NCI-H2196 (cell line): ENCODE measurements at regions not wholly inside any gene's neighbourhood (a gene's known extent, or its start where the extent isn't known, plus 50 kb on each side); places are given as distances from the start of the nearest gene placed in this dataset.
"Not testable (repeated sequence)": the region's sequence is repeated elsewhere in the genome, so short reads cannot be mapped to it uniquely, and the experiment has no call there.

Experiments used
- DNase-seq: peaks from one replicate; lab custom pipeline; 2025; ENCODE audit not compliant: unreplicated experiment; lab: John Stamatoyannopoulos, UW

GRCh38 chr4:72884225-72884624 lies 185.3 kb downstream of the COX18 start:
- DNase-seq, result not testable (repeated sequence)

GRCh38 chr4:72876946-72877345 lies 192.6 kb downstream of the COX18 start:
- no peak for DNase-seq

DNA sequence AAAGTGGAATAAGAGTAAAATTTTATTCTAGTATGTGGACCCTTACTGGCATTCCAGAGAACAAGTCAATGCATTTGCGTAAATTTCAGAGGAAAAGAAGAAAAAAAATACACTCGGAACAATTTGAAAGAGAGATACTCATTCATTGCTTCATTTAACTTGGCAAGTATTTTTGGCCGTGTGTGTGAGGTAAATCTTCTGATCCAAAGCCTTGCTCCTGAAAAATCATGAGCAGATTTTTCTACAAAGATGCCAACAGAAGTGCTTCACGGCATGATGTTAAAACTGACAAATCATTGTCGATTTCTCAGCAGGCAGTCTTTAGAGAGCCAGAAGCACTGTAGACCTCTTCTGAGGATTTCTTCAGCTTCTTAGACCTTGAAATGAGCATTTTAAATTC lies 194.0 kb downstream of the COX18 start:
- no peak for DNase-seq

DNA sequence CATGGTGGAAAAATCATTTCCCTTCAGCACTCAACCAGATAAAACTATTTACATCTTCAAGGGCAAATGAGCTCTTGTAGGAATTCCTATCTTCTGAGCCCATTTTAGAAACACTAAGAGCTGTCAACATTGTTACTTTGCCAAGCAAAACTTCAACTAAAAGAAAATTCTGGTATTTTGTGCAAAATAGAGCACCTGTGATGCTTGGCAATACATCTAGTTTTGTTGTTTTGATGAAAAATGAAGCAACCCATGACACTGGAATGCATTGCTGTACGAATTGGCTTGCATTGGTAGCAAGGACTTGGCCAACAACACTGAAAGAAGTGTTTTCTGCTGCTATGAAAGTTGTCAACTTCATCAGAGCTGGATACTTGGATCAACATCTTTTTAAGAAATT lies 194.4 kb downstream of the COX18 start:
- DNase-seq, result no peak

DNA sequence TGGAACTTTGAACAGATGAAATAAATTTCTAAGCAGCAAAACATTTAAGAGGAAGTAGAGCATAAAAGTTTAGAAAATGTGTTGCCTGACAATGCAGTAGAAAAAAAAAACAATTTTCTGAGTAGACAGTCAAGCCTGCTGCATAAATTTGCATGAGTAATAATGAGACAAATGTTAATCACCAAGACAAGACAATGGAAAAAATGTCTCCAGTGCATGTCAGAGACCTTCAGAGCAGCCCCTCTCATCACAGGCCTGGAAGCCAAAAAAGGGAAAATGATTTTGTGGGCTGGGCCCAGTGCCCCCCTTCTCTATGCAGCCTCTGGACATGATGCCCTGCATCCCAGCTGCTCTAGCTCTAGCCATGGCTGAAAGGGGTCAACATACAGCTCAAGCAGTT lies 204.6 kb downstream of the COX18 start:
- DNase-seq, result no peak

DNA sequence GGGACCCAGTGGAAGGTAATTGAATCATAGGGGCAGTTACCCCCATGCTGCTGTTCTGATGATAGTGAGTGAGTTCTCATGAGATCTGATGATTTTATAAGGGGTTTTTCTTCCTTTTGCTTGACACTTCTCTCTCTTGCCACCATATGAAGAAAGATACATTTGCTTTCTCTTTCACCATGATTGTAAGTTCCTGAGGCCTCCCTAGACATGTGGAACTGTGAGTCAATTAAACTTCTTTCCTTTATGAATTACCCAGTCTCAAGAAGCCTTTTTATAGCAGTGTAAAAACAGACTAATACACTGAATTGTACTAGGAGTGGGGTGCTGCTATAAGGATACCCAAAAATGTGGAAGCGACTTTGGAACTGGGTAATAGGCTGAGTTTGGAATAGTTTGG lies 205.2 kb downstream of the COX18 start:
- DNase-seq, result not testable (repeated sequence)

GRCh38 chr4:72860766-72861165 lies 208.8 kb downstream of the COX18 start:
- no peak for DNase-seq

- DNase-seq, result no peak
Measured at GRCh38 chr4:72858328-72858727, 211.2 kb downstream of the COX18 start.

GRCh38 chr4:72857787-72858186 lies 211.7 kb downstream of the COX18 start:
- no peak for DNase-seq

GRCh38 chr4:72857216-72857615 lies 212.3 kb downstream of the COX18 start:
- no peak for DNase-seq

GRCh38 chr4:72846280-72847111 lies 223.0 kb downstream of the COX18 start:
- no peak for DNase-seq

- no peak for DNase-seq
Measured at GRCh38 chr4:72843466-72843865, 226.1 kb downstream of the COX18 start.

DNA sequence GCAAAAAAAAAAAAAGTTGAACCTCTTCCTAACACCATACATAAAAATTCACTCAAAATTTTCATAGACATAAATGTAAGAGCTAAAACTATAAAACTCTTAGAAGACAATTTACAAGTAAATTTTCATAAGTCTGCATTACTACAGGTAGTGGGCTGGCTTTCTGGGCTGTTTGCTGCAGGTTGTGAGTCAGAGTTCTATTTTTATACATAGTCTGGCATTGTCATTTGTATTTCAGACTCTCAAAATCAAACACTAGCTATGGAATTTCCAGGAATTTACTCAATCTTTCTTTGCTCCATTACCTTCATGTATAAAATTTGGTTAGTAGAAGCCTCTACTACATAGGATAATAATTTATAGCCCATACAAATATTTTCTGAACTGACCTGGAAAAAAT lies 227.2 kb downstream of the COX18 start:
- no peak for DNase-seq

DNA sequence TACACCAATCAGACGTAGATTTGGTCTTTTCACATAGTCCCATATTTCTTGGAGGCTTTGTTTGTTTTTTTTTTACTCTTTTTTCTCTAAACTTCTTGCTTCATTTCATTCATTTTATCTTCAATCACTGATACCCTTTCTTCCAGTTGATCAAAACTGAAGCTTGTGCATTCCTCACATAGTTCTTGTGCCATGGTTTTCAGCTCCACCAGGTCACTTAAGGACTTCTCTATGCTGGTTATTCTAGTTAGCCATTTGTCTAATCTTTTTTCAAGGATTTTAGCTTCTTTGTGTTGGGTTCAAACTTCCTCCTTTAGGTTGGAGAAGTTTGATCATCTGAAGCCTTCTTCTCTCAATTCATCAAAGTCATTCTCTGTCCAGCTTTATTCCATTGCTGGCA lies 229.3 kb downstream of the COX18 start:
- DNase-seq, result not testable (repeated sequence)

DNA sequence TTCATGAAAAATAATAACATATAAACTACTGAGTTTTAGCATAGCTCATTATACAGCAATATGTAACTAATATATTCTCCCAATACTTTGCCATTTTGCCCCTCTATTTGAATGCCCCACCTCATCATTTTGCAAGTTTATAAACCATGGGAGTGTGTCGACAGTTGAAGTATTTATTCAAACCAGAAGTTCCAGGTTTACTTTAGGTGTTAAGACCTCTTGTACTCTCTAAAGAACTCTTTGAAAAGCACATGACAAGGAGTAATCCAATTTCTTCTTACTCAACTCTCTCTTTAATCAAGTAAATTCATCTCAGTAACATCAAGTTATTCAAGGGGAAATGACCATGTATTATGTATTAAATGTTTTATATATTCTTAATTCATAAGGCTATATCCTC lies 240.7 kb downstream of the COX18 start:
- no peak for DNase-seq

- DNase-seq, result no peak
Measured at GRCh38 chr4:72827968-72828367, 241.5 kb downstream of the COX18 start.

GRCh38 chr4:72820107-72820506 lies 249.4 kb downstream of the COX18 start:
- DNase-seq, result no peak

DNA sequence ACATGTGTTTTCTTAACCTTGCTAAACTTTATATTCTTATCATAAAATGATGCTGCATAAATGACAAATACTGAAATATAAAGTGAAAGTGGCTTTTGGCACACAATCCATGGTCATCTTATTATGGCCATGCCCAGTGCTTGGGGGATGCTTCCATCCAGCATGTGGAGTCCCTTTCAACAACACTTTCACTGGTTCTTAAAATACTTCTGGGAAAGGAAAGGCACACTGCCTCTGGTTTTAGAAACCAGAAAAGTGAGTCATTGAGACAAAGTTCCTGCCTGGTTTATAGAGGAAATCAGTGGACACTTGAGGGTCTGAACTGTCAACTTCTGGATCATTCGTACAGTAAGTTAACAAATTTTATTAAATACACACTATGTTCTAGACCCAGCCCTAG lies 248.0 kb upstream of the ADAMTS3 start:
- DNase-seq, result no peak

DNA sequence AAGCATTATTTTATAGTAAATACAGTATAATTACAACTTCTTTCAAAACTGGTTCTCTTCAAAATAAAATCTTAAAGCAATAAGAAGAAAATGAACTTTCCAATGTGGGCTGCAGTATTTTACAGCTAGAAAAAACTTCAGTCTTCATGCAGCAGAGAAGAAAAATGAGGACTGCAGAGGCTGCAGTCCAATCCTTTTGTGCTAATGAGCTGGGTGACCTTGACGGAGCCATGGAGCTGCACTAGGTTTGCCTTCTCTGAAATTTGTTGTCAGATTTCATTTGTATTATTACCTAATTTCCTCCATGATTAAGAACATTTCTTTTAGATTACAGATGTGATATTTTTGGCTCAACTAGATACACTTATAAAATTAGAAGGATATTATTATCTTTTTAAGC lies 245.2 kb upstream of the ADAMTS3 start:
- no peak for DNase-seq

DNA sequence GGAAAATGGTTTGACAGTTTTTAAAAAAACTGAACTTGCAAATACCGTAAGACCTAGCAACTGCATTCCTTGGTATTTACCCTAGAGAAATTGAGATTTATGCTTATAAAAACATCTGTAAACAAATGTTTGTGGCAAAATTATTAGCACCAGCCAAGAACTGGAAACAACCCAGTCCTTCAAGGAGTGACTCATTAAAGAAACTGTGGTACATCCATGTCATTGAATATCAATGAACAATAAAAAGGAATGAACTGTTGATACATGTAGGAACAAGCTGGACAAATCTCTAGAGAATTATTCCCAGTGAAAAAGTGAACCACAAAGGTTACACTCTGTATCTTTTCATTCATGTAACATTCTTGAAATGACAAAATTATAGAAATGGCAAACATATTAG lies 240.2 kb upstream of the ADAMTS3 start:
- DNase-seq, result no peak

DNA sequence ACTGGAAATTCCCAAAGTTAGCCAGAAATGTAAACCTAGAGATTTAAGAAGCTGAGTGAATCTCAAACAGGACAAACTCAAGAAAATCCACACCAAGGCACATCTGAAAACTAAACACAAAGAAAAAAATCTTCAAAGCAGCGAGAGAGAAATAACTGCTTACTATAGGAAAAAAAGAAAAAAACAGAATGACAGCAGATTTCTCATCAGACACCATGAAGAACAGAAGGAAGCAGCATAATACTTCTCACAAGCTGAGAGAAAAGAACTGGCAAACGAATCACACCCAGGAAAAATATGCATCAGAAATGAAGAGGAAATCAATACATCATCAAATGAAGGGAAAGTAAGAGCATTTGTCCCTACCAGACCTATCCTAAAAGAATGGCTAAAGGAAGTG lies 236.3 kb upstream of the ADAMTS3 start:
- DNase-seq, result no peak

GRCh38 chr4:72797486-72797885 lies 228.5 kb upstream of the ADAMTS3 start:
- no peak for DNase-seq

DNA sequence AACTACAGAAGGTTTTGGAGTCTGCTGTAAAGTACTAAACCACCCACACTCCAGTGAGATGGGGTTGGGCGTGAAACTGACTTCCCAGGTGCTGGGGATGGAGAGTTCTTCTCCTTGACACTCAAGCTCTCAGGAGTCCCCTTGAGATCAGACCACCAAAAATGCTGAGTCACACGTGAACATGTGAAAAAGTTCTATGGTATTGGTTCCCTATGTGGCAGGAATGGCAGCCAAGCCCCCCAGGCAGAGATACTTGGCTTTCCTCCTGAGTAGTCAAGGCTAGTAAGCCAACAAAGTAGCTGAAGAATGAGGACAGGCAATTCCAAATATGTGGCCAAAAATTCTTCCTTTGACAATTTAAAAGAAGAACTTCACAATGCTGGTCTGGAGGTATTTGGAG lies 222.0 kb upstream of the ADAMTS3 start:
- no peak for DNase-seq
